ENCODE measurements at regions not wholly inside any gene's neighbourhood (a gene's known extent, or its start where the extent isn't known, plus 50 kb on each side); places are given as distances from the start of the nearest gene placed in this dataset.

- H3K9me3 ChIP-seq (ENCODE audit: control insufficient read depth, low read length), result peaks cover 3% of the 10 kb centered on the region
- WGBS, 2 experiments (ENCODE audit: insufficient coverage in 2 of 2), result 84 to 97% methylated on average over 3 of the region's 3 CpGs
These were observed 344.3 kb downstream of the DUSP10 start for GRCh38 chr1:221397606-221398005.

GRCh38 chr1:221405146-221405545 lies 336.7 kb downstream of the DUSP10 start:
- WGBS, 2 experiments (ENCODE audit: insufficient coverage in 2 of 2), result 100% methylated on average over 1 of the region's 1 CpG; no CpG with 5 or more reads in 1 of the 2 experiments
- H3K36me3 ChIP-seq (ENCODE audit: control insufficient read depth, insufficient read depth, low read length), result no peaks in the 10 kb centered on the region
- no peaks in the 10 kb centered on the region for H3K4me1 ChIP-seq (ENCODE audit: control insufficient read depth, insufficient read depth, low read length, poor library complexity, severe bottlenecking)
- no peak overlapping the region for H3K27ac ChIP-seq (ENCODE audit: low read depth, low read length, severe bottlenecking)
- H3K9me3 ChIP-seq (ENCODE audit: control insufficient read depth, low read length), result peaks cover 3% of the 10 kb centered on the region
- H3K4me3 ChIP-seq (ENCODE audit: extremely low read depth, insufficient read depth, low read length, poor library complexity, severe bottlenecking), result no peak overlapping the region

More at GRCh38 chr1:221397606-221398005, 344.3 kb downstream of the DUSP10 start:
- Histone ChIP-seq H3K27ac (ENCODE audit: low read depth, low read length, severe bottlenecking) (no peak overlapping the region), H3K4me3 (ENCODE audit: extremely low read depth, insufficient read depth, low read length, poor library complexity, severe bottlenecking) (no peak overlapping the region), H3K36me3 (ENCODE audit: control insufficient read depth, insufficient read depth, low read length) (no peaks in the 10 kb centered on the region), H3K4me1 (ENCODE audit: control insufficient read depth, insufficient read depth, low read length, poor library complexity, severe bottlenecking) (no peaks in the 10 kb centered on the region)

GRCh38 chr1:221408117-221408803 lies 333.6 kb downstream of the DUSP10 start:
- WGBS, 2 experiments (ENCODE audit: insufficient coverage in 2 of 2), result 86 to 88% methylated on average over 3 of the region's 7 CpGs
- Histone ChIP-seq H3K4me3 (ENCODE audit: extremely low read depth, insufficient read depth, low read length, poor library complexity, severe bottlenecking) (no peak overlapping the region), H3K27ac (ENCODE audit: low read depth, low read length, severe bottlenecking) (no peak overlapping the region), H3K36me3 (ENCODE audit: control insufficient read depth, insufficient read depth, low read length) (no peaks in the 10 kb centered on the region), H3K9me3 (ENCODE audit: control insufficient read depth, low read length) (no peaks in the 10 kb centered on the region), H3K4me1 (ENCODE audit: control insufficient read depth, insufficient read depth, low read length, poor library complexity, severe bottlenecking) (no peaks in the 10 kb centered on the region)

GRCh38 chr1:221411283-221411682 lies 330.6 kb downstream of the DUSP10 start:
- H3K9me3 ChIP-seq (ENCODE audit: control insufficient read depth, low read length), result no peaks in the 10 kb centered on the region
- 86% methylated on average over 2 of the region's 3 CpGs; no CpG with 5 or more reads in 1 of the 2 experiments for WGBS, 2 experiments (ENCODE audit: insufficient coverage in 2 of 2)
- H3K27ac ChIP-seq (ENCODE audit: low read depth, low read length, severe bottlenecking), result no peak overlapping the region
- H3K4me1 ChIP-seq (ENCODE audit: control insufficient read depth, insufficient read depth, low read length, poor library complexity, severe bottlenecking), result no peaks in the 10 kb centered on the region
- no peaks in the 10 kb centered on the region for H3K36me3 ChIP-seq (ENCODE audit: control insufficient read depth, insufficient read depth, low read length)
- H3K4me3 ChIP-seq (ENCODE audit: extremely low read depth, insufficient read depth, low read length, poor library complexity, severe bottlenecking), result no peak overlapping the region

GRCh38 chr1:221414772-221415539 lies 326.9 kb downstream of the DUSP10 start:
- H3K36me3 ChIP-seq (ENCODE audit: control insufficient read depth, insufficient read depth, low read length), result no peaks in the 10 kb centered on the region
- WGBS, 2 experiments (ENCODE audit: insufficient coverage in 2 of 2), result 93 to 96% methylated on average over 5 of the region's 8 CpGs
- no peaks in the 10 kb centered on the region for H3K9me3 ChIP-seq (ENCODE audit: control insufficient read depth, low read length)
- no peak overlapping the region for H3K4me3 ChIP-seq (ENCODE audit: extremely low read depth, insufficient read depth, low read length, poor library complexity, severe bottlenecking)
- no peak overlapping the region for H3K27ac ChIP-seq (ENCODE audit: low read depth, low read length, severe bottlenecking)
- peaks cover 3% of the 10 kb centered on the region for H3K4me1 ChIP-seq (ENCODE audit: control insufficient read depth, insufficient read depth, low read length, poor library complexity, severe bottlenecking)

- Histone ChIP-seq H3K36me3 (ENCODE audit: control insufficient read depth, insufficient read depth, low read length) (no peaks in the 10 kb centered on the region), H3K9me3 (ENCODE audit: control insufficient read depth, low read length) (no peaks in the 10 kb centered on the region), H3K4me3 (ENCODE audit: extremely low read depth, insufficient read depth, low read length, poor library complexity, severe bottlenecking) (no peak overlapping the region), H3K4me1 (ENCODE audit: control insufficient read depth, insufficient read depth, low read length, poor library complexity, severe bottlenecking) (peaks cover 3% of the 10 kb centered on the region), H3K27ac (ENCODE audit: low read depth, low read length, severe bottlenecking) (no peak overlapping the region)
- WGBS, 2 experiments (ENCODE audit: insufficient coverage in 2 of 2), result no CpG with 5 or more reads among the region's 1 CpG
These were observed 326.2 kb downstream of the DUSP10 start for GRCh38 chr1:221415651-221416050.

- Histone ChIP-seq H3K4me1 (ENCODE audit: control insufficient read depth, insufficient read depth, low read length, poor library complexity, severe bottlenecking) (peaks cover 3% of the 10 kb centered on the region), H3K4me3 (ENCODE audit: extremely low read depth, insufficient read depth, low read length, poor library complexity, severe bottlenecking) (no peak overlapping the region), H3K27ac (ENCODE audit: low read depth, low read length, severe bottlenecking) (no peak overlapping the region), H3K9me3 (ENCODE audit: control insufficient read depth, low read length) (no peaks in the 10 kb centered on the region), H3K36me3 (ENCODE audit: control insufficient read depth, insufficient read depth, low read length) (no peaks in the 10 kb centered on the region)
- no CpG with 5 or more reads among the region's 4 CpGs for WGBS, 2 experiments (ENCODE audit: insufficient coverage in 2 of 2)
These were observed 325.7 kb downstream of the DUSP10 start for GRCh38 chr1:221416142-221416541.

GRCh38 chr1:221416723-221417122 lies 325.2 kb downstream of the DUSP10 start:
- no peaks in the 10 kb centered on the region for H3K36me3 ChIP-seq (ENCODE audit: control insufficient read depth, insufficient read depth, low read length)
- no peak overlapping the region for H3K27ac ChIP-seq (ENCODE audit: low read depth, low read length, severe bottlenecking)
- peaks cover 3% of the 10 kb centered on the region for H3K4me1 ChIP-seq (ENCODE audit: control insufficient read depth, insufficient read depth, low read length, poor library complexity, severe bottlenecking)

GRCh38 chr1:221418346-221418745 lies 323.5 kb downstream of the DUSP10 start:
- Histone ChIP-seq H3K36me3 (ENCODE audit: control insufficient read depth, insufficient read depth, low read length) (no peaks in the 10 kb centered on the region), H3K4me1 (ENCODE audit: control insufficient read depth, insufficient read depth, low read length, poor library complexity, severe bottlenecking) (peaks cover 3% of the 10 kb centered on the region), H3K9me3 (ENCODE audit: control insufficient read depth, low read length) (no peaks in the 10 kb centered on the region), H3K27ac (ENCODE audit: low read depth, low read length, severe bottlenecking) (no peak overlapping the region), H3K4me3 (ENCODE audit: extremely low read depth, insufficient read depth, low read length, poor library complexity, severe bottlenecking) (no peak overlapping the region)
- WGBS, 2 experiments (ENCODE audit: insufficient coverage in 2 of 2), result no CpG with 5 or more reads among the region's 1 CpG

More at GRCh38 chr1:221416723-221417122, 325.2 kb downstream of the DUSP10 start:
- Histone ChIP-seq H3K9me3 (ENCODE audit: control insufficient read depth, low read length) (no peaks in the 10 kb centered on the region), H3K4me3 (ENCODE audit: extremely low read depth, insufficient read depth, low read length, poor library complexity, severe bottlenecking) (no peak overlapping the region)

GRCh38 chr1:221419513-221420095 lies 322.3 kb downstream of the DUSP10 start:
- WGBS, 2 experiments (ENCODE audit: insufficient coverage in 2 of 2), result 92 to 100% methylated on average over 1 to 3 of the region's 3 CpGs
- no peaks in the 10 kb centered on the region for H3K36me3 ChIP-seq (ENCODE audit: control insufficient read depth, insufficient read depth, low read length)
- H3K4me1 ChIP-seq (ENCODE audit: control insufficient read depth, insufficient read depth, low read length, poor library complexity, severe bottlenecking), result peaks cover 3% of the 10 kb centered on the region
- H3K4me3 ChIP-seq (ENCODE audit: extremely low read depth, insufficient read depth, low read length, poor library complexity, severe bottlenecking), result no peak overlapping the region
- no peak overlapping the region for H3K27ac ChIP-seq (ENCODE audit: low read depth, low read length, severe bottlenecking)
- no peaks in the 10 kb centered on the region for H3K9me3 ChIP-seq (ENCODE audit: control insufficient read depth, low read length)

Measured in mesodermal cell (in vitro differentiated cells).